Stimulated activated CD4-positive, alpha-beta T cell treated with anti-CD3 and anti-CD28 coated beads, Interleukin-2, amount 100 ng/mL, for 4 hours (primary cell): ENCODE measurements at regions not wholly inside any gene's neighbourhood (a gene's known extent, or its start where the extent isn't known, plus 50 kb on each side); places are given as distances from the start of the nearest gene placed in this dataset.
A peak's percentile ranks its signal among the peaks of the same experiment; 100 is the strongest.
"Not testable (repeated sequence)": the region's sequence is repeated elsewhere in the genome, so short reads cannot be mapped to it uniquely, and the experiment has no call there.

ENCODE experiments used
- DNase-seq: peaks from one replicate; pipeline ENCODE4 v3.0.0-alpha.2; 2020; ENCODE audit warnings: low read depth

GRCh38 chr15:70525551-70525950 is 237.8 kb downstream of the UACA start:
- DNase-seq, result no peak

GRCh38 chr15:70524470-70524869 is 238.9 kb downstream of the UACA start:
- no peak for DNase-seq

GRCh38 chr15:70523616-70524015 is 239.7 kb downstream of the UACA start:
- DNase-seq, result no peak

GRCh38 chr15:70523192-70523591 is 240.2 kb downstream of the UACA start:
- no peak for DNase-seq

- DNase-seq, result no peak
Observed at GRCh38 chr15:70522323-70522966, 240.9 kb downstream of the UACA start.

GRCh38 chr15:70521576-70522322 is 241.6 kb downstream of the UACA start:
- DNase-seq, result no peak

- no peak for DNase-seq
Observed at GRCh38 chr15:70519616-70520015, 243.7 kb downstream of the UACA start.

- no peak for DNase-seq
Observed at GRCh38 chr15:70519004-70519365, 244.4 kb downstream of the UACA start.

GRCh38 chr15:70518201-70519003 is 245.0 kb downstream of the UACA start:
- DNase-seq, result no peak

GRCh38 chr15:70517194-70517590 is 246.2 kb downstream of the UACA start:
- no peak for DNase-seq

GRCh38 chr15:70516408-70517193 is 246.8 kb downstream of the UACA start:
- DNase-seq, result no peak

GRCh38 chr15:70514251-70514650 is 249.1 kb downstream of the UACA start:
- no peak for DNase-seq

- no peak for DNase-seq
Observed at GRCh38 chr15:70513819-70514218, 249.5 kb downstream of the UACA start.

- DNase-seq, result peak; percentile 27
Observed at GRCh38 chr15:70512772-70513362, 250.5 kb downstream of the UACA start.

GRCh38 chr15:70511972-70512587 is 251.3 kb downstream of the UACA start:
- DNase-seq, result not testable (repeated sequence)

GRCh38 chr15:70510433-70510832 is 252.9 kb downstream of the UACA start:
- no peak for DNase-seq

GRCh38 chr15:70509731-70510143 is 253.6 kb downstream of the UACA start:
- no peak for DNase-seq

GRCh38 chr15:70509282-70509662 is 254.1 kb downstream of the UACA start:
- no peak for DNase-seq

GRCh38 chr15:70508561-70509281 is 254.6 kb downstream of the UACA start:
- DNase-seq, result peak; percentile 23

- no peak for DNase-seq
Observed at GRCh38 chr15:70507772-70508371, 255.5 kb downstream of the UACA start.
